ENCODE measurements at regions not wholly inside any gene's neighbourhood (a gene's known extent, or its start where the extent isn't known, plus 50 kb on each side); places are given as distances from the start of the nearest gene placed in this dataset.
A peak's percentile ranks its signal among the peaks of the same experiment; 100 is the strongest.

- DNase-seq, result no peak
Observed at GRCh38 chr20:20872428-20872827, 160.0 kb upstream of the RALGAPA2 start.

- no peak for DNase-seq
Observed at GRCh38 chr20:20869161-20869775, 156.8 kb upstream of the RALGAPA2 start.

- peak; percentile 7 for DNase-seq
Observed at GRCh38 chr20:20864351-20865096, 152.1 kb upstream of the RALGAPA2 start.

- DNase-seq, result peak; percentile 66
Observed at GRCh38 chr20:20860078-20860806, 147.8 kb upstream of the RALGAPA2 start.

- no peak for DNase-seq
Observed at GRCh38 chr20:20859510-20859909, 147.1 kb upstream of the RALGAPA2 start.

GRCh38 chr20:20856956-20857355 is 144.5 kb upstream of the RALGAPA2 start:
- DNase-seq, result no peak

GRCh38 chr20:20856306-20856705 is 143.9 kb upstream of the RALGAPA2 start:
- DNase-seq, result no peak

- DNase-seq, result no peak
Observed at GRCh38 chr20:20851385-20851784, 138.9 kb upstream of the RALGAPA2 start.

- no peak for DNase-seq
Observed at GRCh38 chr20:20850407-20850806, 138.0 kb upstream of the RALGAPA2 start.

GRCh38 chr20:20849161-20849560 is 136.7 kb upstream of the RALGAPA2 start:
- no peak for DNase-seq

GRCh38 chr20:20847814-20848213 is 135.4 kb upstream of the RALGAPA2 start:
- DNase-seq, result no peak

- DNase-seq, result no peak
Observed at GRCh38 chr20:20843982-20844381, 131.5 kb upstream of the RALGAPA2 start.

- DNase-seq, result no peak
Observed at GRCh38 chr20:20839771-20840170, 127.3 kb upstream of the RALGAPA2 start.

- peak; percentile 19 for DNase-seq
Observed at GRCh38 chr20:20837574-20838021, 125.2 kb upstream of the RALGAPA2 start.

- DNase-seq, result no peak
Observed at GRCh38 chr20:20836836-20837235, 124.4 kb upstream of the RALGAPA2 start.

GRCh38 chr20:20835897-20836296 is 123.5 kb upstream of the RALGAPA2 start:
- no peak for DNase-seq

GRCh38 chr20:20834008-20834407 is 121.6 kb upstream of the RALGAPA2 start:
- no peak for DNase-seq

- no peak for DNase-seq
Observed at GRCh38 chr20:20832715-20833114, 120.3 kb upstream of the RALGAPA2 start.

- no peak for DNase-seq
Observed at GRCh38 chr20:20831794-20832193, 119.3 kb upstream of the RALGAPA2 start.

- no peak for DNase-seq
Observed at GRCh38 chr20:20829681-20830080, 117.2 kb upstream of the RALGAPA2 start.

GRCh38 chr20:20827992-20828597 is 115.7 kb upstream of the RALGAPA2 start:
- no peak for DNase-seq

- DNase-seq, result peak; percentile 17
Observed at GRCh38 chr20:20824924-20825584, 112.6 kb upstream of the RALGAPA2 start.

- DNase-seq, result no peak
Observed at GRCh38 chr20:20823476-20823881, 111.0 kb upstream of the RALGAPA2 start.
